Skeletal muscle cell (primary cell): ENCODE measurements at regions not wholly inside any gene's neighbourhood (a gene's known extent, or its start where the extent isn't known, plus 50 kb on each side); places are given as distances from the start of the nearest gene placed in this dataset.
"Not testable (repeated sequence)": the region's sequence is repeated elsewhere in the genome, so short reads cannot be mapped to it uniquely, and the experiment has no call there.

Experiments
- DNase-seq: peaks from one replicate; pipeline ENCODE4 v3.0.0-alpha.2; 2010; ENCODE audit warnings: low read depth
- H3K4me3 ChIP-seq: 2 replicates; pipeline ENCODE4 v1.5.1; 2011; ENCODE audit warnings: low read depth, mild to moderate bottlenecking, control low read depth, low read length, moderate library complexity

DNA sequence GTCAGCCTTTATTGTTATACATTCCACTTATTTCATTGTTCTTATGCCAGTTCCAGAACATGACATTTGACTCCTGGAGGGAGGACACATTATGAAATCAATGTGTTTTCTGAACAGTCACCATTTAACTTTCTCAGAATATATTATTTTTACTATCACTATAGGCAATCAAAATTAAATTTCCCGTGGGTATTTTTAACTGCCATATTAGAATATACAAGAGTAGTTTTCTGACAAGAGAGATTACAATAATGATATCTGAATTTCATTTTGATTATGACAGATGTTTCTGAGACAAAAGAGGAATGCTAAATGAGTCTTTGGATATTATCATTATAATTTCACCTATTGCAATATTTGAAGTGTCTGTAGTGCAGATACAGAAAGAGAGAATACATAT, 64.4 kb upstream of the FSIP2 start:
- no peak overlapping the region for H3K4me3 ChIP-seq
- DNase-seq = no peak

- DNase-seq = no peak
- H3K4me3 ChIP-seq = no peak overlapping the region
Measured at GRCh38 chr2:185676316-185676715, 62.3 kb upstream of the FSIP2 start.

DNA sequence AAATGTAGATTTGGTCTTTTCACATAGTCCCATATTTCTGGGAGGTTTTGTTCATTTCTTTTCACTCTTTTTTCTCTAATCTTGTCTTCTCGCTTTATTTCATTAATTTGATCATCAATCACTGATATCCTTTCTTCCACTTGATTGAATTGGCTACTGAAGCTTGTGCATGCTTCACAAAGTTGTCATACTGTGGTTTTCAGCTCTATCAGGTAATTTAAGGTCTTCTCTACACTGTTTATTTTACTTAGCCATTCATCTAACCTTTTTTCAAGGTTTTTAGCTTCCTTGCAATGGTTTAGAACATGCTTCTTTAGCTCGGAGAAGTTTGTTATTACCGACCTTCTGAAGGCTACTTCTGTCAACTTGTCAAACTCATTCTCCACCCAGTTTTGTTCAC, 51.6 kb upstream of the FSIP2 start:
- not testable (repeated sequence) for DNase-seq, H3K4me3 ChIP-seq

GRCh38 chr2:185687967-185688366, 50.6 kb upstream of the FSIP2 start:
- no peak for DNase-seq

More at GRCh38 chr2:185687967-185688366, 50.6 kb upstream of the FSIP2 start:
- no peak overlapping the region for H3K4me3 ChIP-seq
